Astrocyte (in vitro differentiated cells and primary cell): ENCODE measurements at regions not wholly inside any gene's neighbourhood (a gene's known extent, or its start where the extent isn't known, plus 50 kb on each side); places are given as distances from the start of the nearest gene placed in this dataset.

Experiments
- EZH2 ChIP-seq: IDR thresholded peaks from 2 replicates; pipeline ENCODE4 v1.6.1; 2012; ENCODE audit warnings: mild to moderate bottlenecking, low read length, inconsistent platforms; ENCODE audit not compliant: insufficient read depth
- TF ChIP-seq, protein P1 (sequence below): IDR thresholded peaks from 2 replicates; pipeline ENCODE4 v1.5.1; 2011; ENCODE audit warnings: low read depth, mild to moderate bottlenecking, inconsistent platforms, low read length, moderate library complexity; ENCODE audit not compliant: insufficient read depth

DNA sequence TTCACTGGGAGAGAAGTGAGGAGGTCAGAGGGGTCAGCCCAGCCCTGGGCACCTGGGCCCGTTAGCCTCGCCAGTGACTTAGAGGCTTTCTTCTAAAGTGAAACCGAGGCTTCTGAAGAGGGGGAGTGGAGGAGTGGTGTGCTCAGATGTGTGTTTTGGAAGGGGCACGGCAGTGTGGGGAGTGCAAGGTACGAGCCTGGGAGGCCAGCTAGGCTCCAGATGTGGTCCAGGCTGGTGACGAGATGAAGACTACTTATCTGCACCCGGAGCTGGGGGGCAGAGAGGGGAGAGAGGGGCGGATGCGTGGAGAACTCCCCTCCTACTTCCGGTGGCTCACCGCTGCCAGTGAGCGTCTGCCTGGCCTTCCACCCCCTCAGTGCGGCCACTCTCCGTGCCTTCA is 371.3 kb upstream of the HS6ST1 start:
- TF ChIP-seq, protein P1, sequence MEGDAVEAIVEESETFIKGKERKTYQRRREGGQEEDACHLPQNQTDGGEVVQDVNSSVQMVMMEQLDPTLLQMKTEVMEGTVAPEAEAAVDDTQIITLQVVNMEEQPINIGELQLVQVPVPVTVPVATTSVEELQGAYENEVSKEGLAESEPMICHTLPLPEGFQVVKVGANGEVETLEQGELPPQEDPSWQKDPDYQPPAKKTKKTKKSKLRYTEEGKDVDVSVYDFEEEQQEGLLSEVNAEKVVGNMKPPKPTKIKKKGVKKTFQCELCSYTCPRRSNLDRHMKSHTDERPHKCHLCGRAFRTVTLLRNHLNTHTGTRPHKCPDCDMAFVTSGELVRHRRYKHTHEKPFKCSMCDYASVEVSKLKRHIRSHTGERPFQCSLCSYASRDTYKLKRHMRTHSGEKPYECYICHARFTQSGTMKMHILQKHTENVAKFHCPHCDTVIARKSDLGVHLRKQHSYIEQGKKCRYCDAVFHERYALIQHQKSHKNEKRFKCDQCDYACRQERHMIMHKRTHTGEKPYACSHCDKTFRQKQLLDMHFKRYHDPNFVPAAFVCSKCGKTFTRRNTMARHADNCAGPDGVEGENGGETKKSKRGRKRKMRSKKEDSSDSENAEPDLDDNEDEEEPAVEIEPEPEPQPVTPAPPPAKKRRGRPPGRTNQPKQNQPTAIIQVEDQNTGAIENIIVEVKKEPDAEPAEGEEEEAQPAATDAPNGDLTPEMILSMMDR, result no peak
- TF ChIP-seq EZH2, result no peak
